ENCODE measurements at regions not wholly inside any gene's neighbourhood (a gene's known extent, or its start where the extent isn't known, plus 50 kb on each side); places are given as distances from the start of the nearest gene placed in this dataset. TPM values are rescaled to one million over a fixed set of nuclear protein-coding genes. Genes with fewer than 3 reads are reported as not detected.

- H3K27me3 ChIP-seq (replicated peaks in 1 of 2; ENCODE audit: control insufficient read depth in 2 of 2, insufficient read depth in 2 of 2, low read length in 1 of 2) = no peaks in the 10 kb centered on the region
- ChIA-PET RAD21 (ENCODE audit: unreplicated experiment) (no interaction called here), POLR2A (no interaction called here), SMC1A (ENCODE audit: uncharacterized antibody, unreplicated experiment) (no interaction called here), CTCF (interaction anchor here (0.8 kb wide), 1 partner anchor 25 kb away, joined by 3 read pairs; no protein-coding TSS in a partner anchor)
- H2AFZ ChIP-seq (ENCODE audit: control insufficient read depth, low read depth, low read length) = no peak overlapping the region
- WGBS (ENCODE audit: insufficient coverage, insufficient replicate concordance, low lambda C conversion rate, missing lambda C conversion rate) = 4% methylated on average over 1 of the region's 1 CpG
- no peak for ATAC-seq
- no peak overlapping the region for H3K9ac ChIP-seq (ENCODE audit: control insufficient read depth, insufficient read depth, low read length)
- H3K9me3 ChIP-seq (replicated peaks; ENCODE audit: control insufficient read depth, insufficient read depth, low read length) = no peaks in the 10 kb centered on the region; the same call in 1 of the 3 replicates
- no peak overlapping the region for H3K4me3 ChIP-seq
- no peak for DNase-seq (ENCODE audit: low read depth, low spot score)
- no peak for TF ChIP-seq PML (IDR thresholded peaks at IDR 0.05; ENCODE audit: low read length)
- no peak for TF ChIP-seq TCF12 (IDR thresholded peaks at IDR 0.05; ENCODE audit: low read depth, low read length)
- TF ChIP-seq SMAD1 (IDR thresholded peaks at IDR 0.05; ENCODE audit: low read depth, partially characterized antibody) = no peak
- TF ChIP-seq EP300 (IDR thresholded peaks at IDR 0.05; ENCODE audit: borderline replicate concordance in 1 of 2, control insufficient read depth in 1 of 2, low read depth in 2 of 2, low read length in 2 of 2) = no peak
- TF ChIP-seq NFXL1 (IDR thresholded peaks at IDR 0.05; ENCODE audit: borderline replicate concordance) = no peak
- H4K20me1 ChIP-seq (ENCODE audit: control insufficient read depth, insufficient read depth) = no peaks in the 10 kb centered on the region
- H3K36me3 ChIP-seq (ENCODE audit: control insufficient read depth in 2 of 2, insufficient read depth in 2 of 2, low read length in 1 of 2) = no peaks in the 10 kb centered on the region
- no peak for FAIRE-seq
- in situ Hi-C loops (cut with MboI) (no loop called here), intact Hi-C loops (cut with micrococcal nuclease; ENCODE audit: unreplicated experiment) (no loop called here)
- no peaks in the 10 kb centered on the region for H3K4me1 ChIP-seq (ENCODE audit: control insufficient read depth, insufficient read depth, low read length)
- no peak overlapping the region for H3K27ac ChIP-seq (ENCODE audit: control insufficient read depth, insufficient read depth)
- H3K79me2 ChIP-seq (ENCODE audit: control insufficient read depth, insufficient read depth, low read length) = no peaks in the 10 kb centered on the region
- no peak overlapping the region for H3K4me2 ChIP-seq (ENCODE audit: control insufficient read depth, insufficient read depth)
- no TSS peak for BruUV-seq (replicated peaks)
These were observed 50.0 kb upstream of the CHD6 start for GRCh38 chr20:41668057-41668749.

Small RNA genes in the stretch of these regions (small RNA-seq; reads per million reads assigned to genes)
- gene RF00568 (not detected), gene RNU6-1018P (not detected)
